ENCODE measurements at regions not wholly inside any gene's neighbourhood (a gene's known extent, or its start where the extent isn't known, plus 50 kb on each side); places are given as distances from the start of the nearest gene placed in this dataset.

DNA sequence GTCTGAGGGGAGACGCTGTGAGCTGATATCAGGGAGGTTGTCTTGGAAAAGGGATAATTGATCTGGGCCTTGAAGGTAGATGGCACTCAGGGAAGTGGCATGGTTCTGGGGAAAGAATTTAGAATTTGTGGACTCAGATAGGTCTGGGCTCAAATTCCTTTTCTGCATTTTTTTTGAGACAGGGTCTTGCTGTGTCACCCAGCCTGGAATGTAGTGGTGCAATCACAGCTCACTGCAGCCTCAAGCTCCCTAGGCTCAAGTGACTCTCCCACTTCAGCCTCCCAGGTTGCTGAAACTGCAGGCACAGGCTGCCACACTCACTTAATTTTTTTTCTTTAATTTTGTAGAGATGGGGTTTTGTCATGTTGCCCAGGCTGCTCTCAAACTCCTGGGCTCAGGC lies 98.1 kb upstream of the NCOR2 start:
- no peaks in the 10 kb centered on the region for H3K9me3 ChIP-seq (ENCODE audit: control insufficient read depth, low read depth, low read length)
- no peak overlapping the region for H2AFZ ChIP-seq (ENCODE audit: control insufficient read depth, low read length)
- no peaks in the 10 kb centered on the region for H3K9me1 ChIP-seq (ENCODE audit: control insufficient read depth, extremely low read depth, insufficient read depth, low read length)
- H3K79me2 ChIP-seq (ENCODE audit: control insufficient read depth, insufficient read depth, low read length) = no peaks in the 10 kb centered on the region
- DNase-seq (ENCODE audit: low read depth, low spot score) (no peak), FAIRE-seq (no peak)
- dilution Hi-C loops (cut with MboI; ENCODE audit: extremely low pct_ligation_motif_present, low sequenced_read_pairs) = no loop called here
- H3K36me3 ChIP-seq (ENCODE audit: control insufficient read depth in 2 of 2, extremely low read depth in 1 of 2, insufficient read depth in 2 of 2, low read length in 2 of 2) = no peaks in the 10 kb centered on the region
- H4K20me1 ChIP-seq (ENCODE audit: control insufficient read depth, extremely low read depth, insufficient read depth, low read length) = no peaks in the 10 kb centered on the region
- TF ChIP-seq CTCF (optimal IDR thresholded peaks at IDR 0.05 in 1 of 3, IDR thresholded peaks at IDR 0.05 in 1 of 3, conservative IDR thresholded peaks at IDR 0.05 in 1 of 3; ENCODE audit: extremely low read depth in 1 of 3, insufficient read depth in 2 of 3, low read length in 3 of 3) = no peak
- TF ChIP-seq EZH2 (IDR thresholded peaks at IDR 0.05; ENCODE audit: low read length) = no peak
- H3K4me2 ChIP-seq (ENCODE audit: control insufficient read depth, extremely low read depth, insufficient read depth, low read depth, low read length) = no peak overlapping the region
- no peaks in the 10 kb centered on the region for H3K27me3 ChIP-seq (ENCODE audit: control insufficient read depth, extremely low read depth, insufficient read depth, low read length)
- H3K27ac ChIP-seq (ENCODE audit: control insufficient read depth, insufficient read depth, low read length) = no peak overlapping the region
- H3K9ac ChIP-seq (ENCODE audit: control insufficient read depth, extremely low read depth, insufficient read depth, low read length) = no peak overlapping the region
- H3K4me3 ChIP-seq (ENCODE audit: control insufficient read depth in 2 of 3, extremely low read depth in 1 of 3, insufficient read depth in 2 of 3, low read depth in 1 of 3, low read length in 3 of 3) = no peak overlapping the region
- peaks cover 11% of the 10 kb centered on the region for H3K4me1 ChIP-seq (ENCODE audit: control insufficient read depth, extremely low read depth, insufficient read depth, low read length)

GRCh38 chr12:124664395-124665111 lies 97.1 kb upstream of the NCOR2 start:
- Histone ChIP-seq H3K9ac (ENCODE audit: control insufficient read depth, extremely low read depth, insufficient read depth, low read length) (no peak overlapping the region), H3K36me3 (ENCODE audit: control insufficient read depth in 2 of 2, extremely low read depth in 1 of 2, insufficient read depth in 2 of 2, low read length in 2 of 2) (no peaks in the 10 kb centered on the region), H3K79me2 (ENCODE audit: control insufficient read depth, insufficient read depth, low read length) (no peaks in the 10 kb centered on the region), H3K9me3 (ENCODE audit: control insufficient read depth, low read depth, low read length) (no peaks in the 10 kb centered on the region), H3K27ac (ENCODE audit: control insufficient read depth, insufficient read depth, low read length) (no peak overlapping the region), H3K4me3 (ENCODE audit: control insufficient read depth in 2 of 3, extremely low read depth in 1 of 3, insufficient read depth in 2 of 3, low read depth in 1 of 3, low read length in 3 of 3) (no peak overlapping the region), H3K4me2 (ENCODE audit: control insufficient read depth, extremely low read depth, insufficient read depth, low read depth, low read length) (no peak overlapping the region), H2AFZ (ENCODE audit: control insufficient read depth, low read length) (no peak overlapping the region), H3K9me1 (ENCODE audit: control insufficient read depth, extremely low read depth, insufficient read depth, low read length) (no peaks in the 10 kb centered on the region), H3K4me1 (ENCODE audit: control insufficient read depth, extremely low read depth, insufficient read depth, low read length) (peaks cover 11% of the 10 kb centered on the region), H3K27me3 (ENCODE audit: control insufficient read depth, extremely low read depth, insufficient read depth, low read length) (no peaks in the 10 kb centered on the region), H4K20me1 (ENCODE audit: control insufficient read depth, extremely low read depth, insufficient read depth, low read length) (no peaks in the 10 kb centered on the region)
- dilution Hi-C loops (cut with MboI; ENCODE audit: extremely low pct_ligation_motif_present, low sequenced_read_pairs) = no loop called here
- no peak for TF ChIP-seq CTCF (optimal IDR thresholded peaks at IDR 0.05 in 1 of 3, IDR thresholded peaks at IDR 0.05 in 1 of 3, conservative IDR thresholded peaks at IDR 0.05 in 1 of 3; ENCODE audit: extremely low read depth in 1 of 3, insufficient read depth in 2 of 3, low read length in 3 of 3)
- no peak for TF ChIP-seq EZH2 (IDR thresholded peaks at IDR 0.05; ENCODE audit: low read length)
- FAIRE-seq (no peak), DNase-seq (ENCODE audit: low read depth, low spot score) (no peak)
